A673 (cell line): ENCODE measurements at regions not wholly inside any gene's neighbourhood (a gene's known extent, or its start where the extent isn't known, plus 50 kb on each side); places are given as distances from the start of the nearest gene placed in this dataset.

Source experiments
- BruUV-seq: library from RNA; stranded (reverse); fragments of 400-500 nt; replicated peaks from 2 replicates; lab custom pipeline; 2021; lab: Mats Ljungman, UMichigan
- CTCF ChIA-PET: fragments of 300-600 bp; sonication (Branson Sonifier 250); formaldehyde crosslinking; loops from one replicate; lab custom pipeline; 2022; ENCODE audit warnings: antibody characterized with exemption; lab: Charles Lee
- POLR2A ChIA-PET: fragments of 300-600 bp; sonication (Branson Sonifier 250); formaldehyde crosslinking; loops from one replicate; lab custom pipeline; 2022; ENCODE audit warnings: antibody characterized with exemption; ENCODE audit not compliant: low non-redundant PET; lab: Charles Lee
- DNase-seq: peaks from one replicate; pipeline ENCODE4 v3.0.0-alpha.2; 2015; ENCODE audit warnings: low spot score
- H3K27ac ChIP-seq: fragments of 200-600 bp; sonication (generic); 2 replicates; pipeline ENCODE4 v1.5.1; 2016; ENCODE audit warnings: mixed run types, low read depth, mild to moderate bottlenecking, mixed read lengths, antibody characterized with exemption, low read length; ENCODE audit not compliant: poor library complexity, severe bottlenecking
- H3K27me3 ChIP-seq: fragments of 200-600 bp; sonication (generic); replicated peaks from 2 replicates; pipeline ENCODE4 v1.6.1; 2017; ENCODE audit warnings: mixed run types, low read depth, mild to moderate bottlenecking, mixed read lengths, antibody characterized with exemption, low read length; ENCODE audit not compliant: insufficient read depth, poor library complexity
- H3K36me3 ChIP-seq: fragments of 200-600 bp; sonication (generic); 2 replicates; pipeline ENCODE4 v1.6.1; 2016; ENCODE audit warnings: mixed run types, mild to moderate bottlenecking, mixed read lengths, antibody characterized with exemption, low read length; ENCODE audit not compliant: insufficient read depth, poor library complexity, severe bottlenecking
- H3K4me1 ChIP-seq: fragments of 200-600 bp; sonication (generic); 2 replicates; pipeline ENCODE4 v1.6.1; 2017; ENCODE audit warnings: mixed run types, mild to moderate bottlenecking, mixed read lengths, antibody characterized with exemption, low read length; ENCODE audit not compliant: insufficient read depth, poor library complexity, severe bottlenecking
- H3K4me3 ChIP-seq: fragments of 200-600 bp; sonication (generic); 2 replicates; pipeline ENCODE4 v1.5.1; 2016; ENCODE audit warnings: low read depth, mixed run types, mild to moderate bottlenecking, mixed read lengths, low read length; ENCODE audit not compliant: poor library complexity, severe bottlenecking
- H3K9me3 ChIP-seq: fragments of 200-600 bp; sonication (generic); 2 replicates; pipeline ENCODE4 v1.6.1; 2016; ENCODE audit warnings: mixed run types, low read depth, mild to moderate bottlenecking, mixed read lengths, antibody characterized with exemption, low read length; ENCODE audit not compliant: poor library complexity, severe bottlenecking
- CTCF ChIP-seq: fragments of 300-800, 200-600 bp; sonication (generic); conservative IDR thresholded peaks from 2 replicates; pipeline ENCODE4 v1.5.1; 2017; ENCODE audit warnings: low read depth, mild to moderate bottlenecking, antibody characterized with exemption, low read length, moderate library complexity, mixed read lengths
- EZH2 ChIP-seq: fragments of 200-600 bp; sonication (generic); IDR thresholded peaks from 2 replicates; pipeline ENCODE4 v1.6.1; 2017; ENCODE audit warnings: borderline replicate concordance, low read depth, mild to moderate bottlenecking, mixed read lengths, antibody characterized with exemption, low read length; ENCODE audit not compliant: poor library complexity, severe bottlenecking
- intact Hi-C: fragments of 100-400 bp; cut with micrococcal nuclease; formaldehyde crosslinking; loops from one replicate; pipeline ENCODE4 v1.10.0; 2022; ENCODE audit not compliant: unreplicated experiment

GRCh38 chr12:30155001-30155730, 371.4 kb upstream of the TMTC1 start:
- peaks cover 6% of the 10 kb centered on the region for H3K9me3 ChIP-seq
- H3K4me3 ChIP-seq = no peak overlapping the region
- POLR2A ChIA-PET = no interaction called here
- H3K27ac ChIP-seq = no peak overlapping the region
- no peaks in the 10 kb centered on the region for H3K36me3 ChIP-seq
- no peaks in the 10 kb centered on the region for H3K4me1 ChIP-seq
- CTCF ChIA-PET = no interaction called here
- no peaks in the 10 kb centered on the region for H3K27me3 ChIP-seq
- no TSS peak for BruUV-seq
- intact Hi-C loops = no loop called here
- no peak for DNase-seq
- TF ChIP-seq CTCF = no peak
- TF ChIP-seq EZH2 = no peak

GRCh38 chr12:30153981-30154380, 370.2 kb upstream of the TMTC1 start:
- no peak overlapping the region for H3K27ac ChIP-seq
- BruUV-seq = no TSS peak
- intact Hi-C loops = no loop called here
- H3K9me3 ChIP-seq = peaks cover 6% of the 10 kb centered on the region
- no peaks in the 10 kb centered on the region for H3K4me1 ChIP-seq
- DNase-seq = no peak
- H3K36me3 ChIP-seq = no peaks in the 10 kb centered on the region
- POLR2A ChIA-PET = no interaction called here
- no peak overlapping the region for H3K4me3 ChIP-seq
- CTCF ChIA-PET = no interaction called here
- TF ChIP-seq EZH2 (no peak), CTCF (no peak)
- no peaks in the 10 kb centered on the region for H3K27me3 ChIP-seq

- CTCF ChIA-PET = no interaction called here
- no peak for DNase-seq
Observed at GRCh38 chr12:30152705-30153104, 369.0 kb upstream of the TMTC1 start.

More at GRCh38 chr12:30152705-30153104, 369.0 kb upstream of the TMTC1 start:
- H3K36me3 ChIP-seq = no peaks in the 10 kb centered on the region
- no peak overlapping the region for H3K27ac ChIP-seq
- peaks cover 6% of the 10 kb centered on the region for H3K9me3 ChIP-seq
- no peaks in the 10 kb centered on the region for H3K4me1 ChIP-seq
- intact Hi-C loops = no loop called here
- no peak overlapping the region for H3K4me3 ChIP-seq
- H3K27me3 ChIP-seq = no peaks in the 10 kb centered on the region
- POLR2A ChIA-PET = no interaction called here
- no peak for TF ChIP-seq CTCF
- TF ChIP-seq EZH2 = no peak
- no TSS peak for BruUV-seq
